ENCODE measurements at regions not wholly inside any gene's neighbourhood (a gene's known extent, or its start where the extent isn't known, plus 50 kb on each side); places are given as distances from the start of the nearest gene placed in this dataset.

DNA sequence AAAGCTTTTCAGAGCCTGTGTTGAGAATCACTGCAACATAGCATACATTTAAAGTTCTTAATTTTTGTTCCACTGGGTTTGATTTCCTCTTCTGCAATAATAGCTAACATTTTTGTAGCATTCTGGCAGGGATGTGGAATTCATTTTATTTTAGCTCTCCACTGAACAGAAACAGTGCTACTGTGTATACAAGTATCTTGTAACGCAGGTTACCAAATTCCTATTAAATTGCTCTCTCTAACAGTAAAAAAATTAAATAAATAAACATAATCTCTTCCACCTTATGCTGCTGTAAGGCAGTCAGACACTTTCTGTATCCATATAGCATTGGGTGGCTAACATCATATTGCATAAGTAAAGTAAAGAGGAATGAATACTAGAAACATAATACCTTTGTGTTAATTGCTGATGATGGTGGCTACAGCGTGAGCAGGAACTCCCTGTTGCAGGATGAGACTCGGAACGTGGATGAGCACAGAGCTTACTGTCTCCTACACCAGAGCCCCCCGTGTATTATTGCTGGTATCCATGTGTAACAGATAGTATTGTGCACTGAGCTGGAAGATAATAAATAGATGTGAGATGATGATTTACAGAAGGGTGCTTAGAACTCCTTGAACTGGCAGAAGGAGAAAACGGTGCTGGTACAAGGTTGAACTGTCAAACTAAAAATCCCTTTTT lies 276.9 kb upstream of the SNX7 start:
- H3K4me3 ChIP-seq, result no peak overlapping the region
- H3K9me3 ChIP-seq, result no peaks in the 10 kb centered on the region
- no peak for FAIRE-seq
- no peak for DNase-seq (ENCODE audit: low read depth in 1 of 2, low spot score in 1 of 2)
- H3K27ac ChIP-seq, result no peak overlapping the region
- no peak overlapping the region for H3K4me2 ChIP-seq
- no peaks in the 10 kb centered on the region; the same call in 2 of the 3 replicates for H3K4me1 ChIP-seq
- 86% methylated on average over 6 of the region's 6 CpGs for WGBS (ENCODE audit: missing lambda C conversion rate)
- no peak for TF ChIP-seq BCL3 (IDR thresholded peaks at IDR 0.05)
- TF ChIP-seq ESRRA (IDR thresholded peaks at IDR 0.05; ENCODE audit: borderline replicate concordance, low read length), result no peak
- no peak for TF ChIP-seq REST (IDR thresholded peaks at IDR 0.05)
- TF ChIP-seq TFCP2L1 (CRISPR knock-in tag; IDR thresholded peaks at IDR 0.05), result no peak
- no peak for TF ChIP-seq HES2 (IDR thresholded peaks at IDR 0.05)
- no peak for TF ChIP-seq RFX5 (IDR thresholded peaks at IDR 0.05)
- TF ChIP-seq BHLHE40 (IDR thresholded peaks at IDR 0.05; ENCODE audit: low read depth, low read length), result no peak
- TF ChIP-seq, protein P1, sequence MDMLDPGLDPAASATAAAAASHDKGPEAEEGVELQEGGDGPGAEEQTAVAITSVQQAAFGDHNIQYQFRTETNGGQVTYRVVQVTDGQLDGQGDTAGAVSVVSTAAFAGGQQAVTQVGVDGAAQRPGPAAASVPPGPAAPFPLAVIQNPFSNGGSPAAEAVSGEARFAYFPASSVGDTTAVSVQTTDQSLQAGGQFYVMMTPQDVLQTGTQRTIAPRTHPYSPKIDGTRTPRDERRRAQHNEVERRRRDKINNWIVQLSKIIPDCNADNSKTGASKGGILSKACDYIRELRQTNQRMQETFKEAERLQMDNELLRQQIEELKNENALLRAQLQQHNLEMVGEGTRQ (IDR thresholded peaks at IDR 0.05), result no peak
- TF ChIP-seq CHD4 (IDR thresholded peaks at IDR 0.05; ENCODE audit: borderline replicate concordance), result no peak
- no peak for TF ChIP-seq ZNF302 (CRISPR knock-in tag; IDR thresholded peaks at IDR 0.05)
- no peak for TF ChIP-seq JUNB (IDR thresholded peaks at IDR 0.05)
- no peak for TF ChIP-seq RCOR1 (IDR thresholded peaks at IDR 0.05; ENCODE audit: low read depth, low read length)
- TF ChIP-seq, protein P2, sequence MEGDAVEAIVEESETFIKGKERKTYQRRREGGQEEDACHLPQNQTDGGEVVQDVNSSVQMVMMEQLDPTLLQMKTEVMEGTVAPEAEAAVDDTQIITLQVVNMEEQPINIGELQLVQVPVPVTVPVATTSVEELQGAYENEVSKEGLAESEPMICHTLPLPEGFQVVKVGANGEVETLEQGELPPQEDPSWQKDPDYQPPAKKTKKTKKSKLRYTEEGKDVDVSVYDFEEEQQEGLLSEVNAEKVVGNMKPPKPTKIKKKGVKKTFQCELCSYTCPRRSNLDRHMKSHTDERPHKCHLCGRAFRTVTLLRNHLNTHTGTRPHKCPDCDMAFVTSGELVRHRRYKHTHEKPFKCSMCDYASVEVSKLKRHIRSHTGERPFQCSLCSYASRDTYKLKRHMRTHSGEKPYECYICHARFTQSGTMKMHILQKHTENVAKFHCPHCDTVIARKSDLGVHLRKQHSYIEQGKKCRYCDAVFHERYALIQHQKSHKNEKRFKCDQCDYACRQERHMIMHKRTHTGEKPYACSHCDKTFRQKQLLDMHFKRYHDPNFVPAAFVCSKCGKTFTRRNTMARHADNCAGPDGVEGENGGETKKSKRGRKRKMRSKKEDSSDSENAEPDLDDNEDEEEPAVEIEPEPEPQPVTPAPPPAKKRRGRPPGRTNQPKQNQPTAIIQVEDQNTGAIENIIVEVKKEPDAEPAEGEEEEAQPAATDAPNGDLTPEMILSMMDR (IDR thresholded peaks at IDR 0.05), result no peak
- no peak for TF ChIP-seq HOXB13 (CRISPR knock-in tag; IDR thresholded peaks at IDR 0.05; ENCODE audit: low read depth)
- TF ChIP-seq MAZ (IDR thresholded peaks at IDR 0.05; ENCODE audit: borderline replicate concordance, low read depth, low read length), result no peak
- no peak for TF ChIP-seq CHD2 (IDR thresholded peaks at IDR 0.05; ENCODE audit: low read length, partially characterized antibody)
- no peak for TF ChIP-seq RAD21 (conservative IDR thresholded peaks at IDR 0.05 in 1 of 2, IDR thresholded peaks at IDR 0.05 in 1 of 2)
- TF ChIP-seq, protein P3, sequence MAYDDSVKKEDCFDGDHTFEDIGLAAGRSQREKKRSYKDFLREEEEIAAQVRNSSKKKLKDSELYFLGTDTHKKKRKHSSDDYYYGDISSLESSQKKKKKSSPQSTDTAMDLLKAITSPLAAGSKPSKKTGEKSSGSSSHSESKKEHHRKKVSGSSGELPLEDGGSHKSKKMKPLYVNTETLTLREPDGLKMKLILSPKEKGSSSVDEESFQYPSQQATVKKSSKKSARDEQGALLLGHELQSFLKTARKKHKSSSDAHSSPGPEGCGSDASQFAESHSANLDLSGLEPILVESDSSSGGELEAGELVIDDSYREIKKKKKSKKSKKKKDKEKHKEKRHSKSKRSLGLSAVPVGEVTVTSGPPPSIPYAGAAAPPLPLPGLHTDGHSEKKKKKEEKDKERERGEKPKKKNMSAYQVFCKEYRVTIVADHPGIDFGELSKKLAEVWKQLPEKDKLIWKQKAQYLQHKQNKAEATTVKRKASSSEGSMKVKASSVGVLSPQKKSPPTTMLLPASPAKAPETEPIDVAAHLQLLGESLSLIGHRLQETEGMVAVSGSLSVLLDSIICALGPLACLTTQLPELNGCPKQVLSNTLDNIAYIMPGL (CRISPR knock-in tag; IDR thresholded peaks at IDR 0.05; ENCODE audit: borderline replicate concordance), result no peak
- CTCF ChIA-PET, result interaction anchor here (0.6 kb wide), 1 partner anchor 295 kb away, joined by 3 read pairs; no protein-coding TSS in a partner anchor
- POLR2A ChIA-PET, result no interaction called here
- no peak for ATAC-seq
